ENCODE measurements at regions not wholly inside any gene's neighbourhood (a gene's known extent, or its start where the extent isn't known, plus 50 kb on each side); places are given as distances from the start of the nearest gene placed in this dataset.
"Not testable (repeated sequence)": the region's sequence is repeated elsewhere in the genome, so short reads cannot be mapped to it uniquely, and the experiment has no call there.

DNA sequence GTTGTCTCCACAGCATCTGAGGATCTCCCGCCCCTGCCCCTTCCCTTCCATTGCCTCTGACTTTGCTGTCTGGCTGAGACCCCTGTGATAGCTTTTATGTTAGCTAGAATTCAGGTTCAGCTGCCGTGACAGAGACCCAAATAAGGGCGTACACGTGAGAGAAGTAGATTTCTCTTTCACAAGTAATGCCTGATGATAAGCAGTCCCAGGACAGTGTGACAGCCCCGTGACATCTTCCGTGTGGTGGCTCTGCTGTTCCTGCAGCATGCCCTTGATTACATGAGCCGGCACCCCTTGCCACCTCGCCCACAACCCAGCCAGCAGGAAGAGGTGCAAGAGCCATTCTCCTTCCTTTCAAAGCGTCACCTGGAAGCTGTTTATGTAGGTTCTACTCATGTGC lies 130.9 kb upstream of the PODXL start:
- Histone ChIP-seq H3K4me3 (ENCODE audit: low read length) (no peak overlapping the region), H3K27me3 (ENCODE audit: control insufficient read depth, low read length) (no peaks in the 10 kb centered on the region), H3F3A (ENCODE audit: control insufficient read depth, insufficient read depth) (no peaks in the 10 kb centered on the region), H3K27ac (ENCODE audit: low read depth, low read length) (no peak overlapping the region), H3K79me2 (ENCODE audit: control insufficient read depth, low read length) (no peaks in the 10 kb centered on the region), H3K4me2 (ENCODE audit: low read length) (no peak overlapping the region), H3K9me3 (ENCODE audit: control insufficient read depth, insufficient read depth, low read length) (no peaks in the 10 kb centered on the region), H3K9me2 (replicated peaks; ENCODE audit: control insufficient read depth, low read length) (no peaks in the 10 kb centered on the region), H4K20me1 (ENCODE audit: control insufficient read depth, insufficient read depth, low read depth, low read length) (no peaks in the 10 kb centered on the region), H3K36me3 (ENCODE audit: control insufficient read depth, low read length) (no peaks in the 10 kb centered on the region), H3K4me1 (ENCODE audit: control insufficient read depth, low read length) (no peaks in the 10 kb centered on the region)
- no peak for TF ChIP-seq EZH2phosphoT487 (IDR thresholded peaks at IDR 0.05; ENCODE audit: borderline replicate concordance, low read length)
- TF ChIP-seq, protein P1, sequence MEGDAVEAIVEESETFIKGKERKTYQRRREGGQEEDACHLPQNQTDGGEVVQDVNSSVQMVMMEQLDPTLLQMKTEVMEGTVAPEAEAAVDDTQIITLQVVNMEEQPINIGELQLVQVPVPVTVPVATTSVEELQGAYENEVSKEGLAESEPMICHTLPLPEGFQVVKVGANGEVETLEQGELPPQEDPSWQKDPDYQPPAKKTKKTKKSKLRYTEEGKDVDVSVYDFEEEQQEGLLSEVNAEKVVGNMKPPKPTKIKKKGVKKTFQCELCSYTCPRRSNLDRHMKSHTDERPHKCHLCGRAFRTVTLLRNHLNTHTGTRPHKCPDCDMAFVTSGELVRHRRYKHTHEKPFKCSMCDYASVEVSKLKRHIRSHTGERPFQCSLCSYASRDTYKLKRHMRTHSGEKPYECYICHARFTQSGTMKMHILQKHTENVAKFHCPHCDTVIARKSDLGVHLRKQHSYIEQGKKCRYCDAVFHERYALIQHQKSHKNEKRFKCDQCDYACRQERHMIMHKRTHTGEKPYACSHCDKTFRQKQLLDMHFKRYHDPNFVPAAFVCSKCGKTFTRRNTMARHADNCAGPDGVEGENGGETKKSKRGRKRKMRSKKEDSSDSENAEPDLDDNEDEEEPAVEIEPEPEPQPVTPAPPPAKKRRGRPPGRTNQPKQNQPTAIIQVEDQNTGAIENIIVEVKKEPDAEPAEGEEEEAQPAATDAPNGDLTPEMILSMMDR (IDR thresholded peaks at IDR 0.05; ENCODE audit: low read depth, low read length, poor library complexity, severe bottlenecking) = no peak

- H3K4me2 ChIP-seq (ENCODE audit: low read length) = no peak overlapping the region
- no peak for TF ChIP-seq EZH2phosphoT487 (IDR thresholded peaks at IDR 0.05; ENCODE audit: borderline replicate concordance, low read length)
- TF ChIP-seq, protein P1 (IDR thresholded peaks at IDR 0.05; ENCODE audit: low read depth, low read length, poor library complexity, severe bottlenecking) = no peak
Observed at GRCh38 chr7:131686833-131687232, 130.4 kb upstream of the PODXL start.

GRCh38 chr7:131683536-131684125 lies 127.2 kb upstream of the PODXL start:
- Histone ChIP-seq H3K9me3 (ENCODE audit: control insufficient read depth, insufficient read depth, low read length) (no peaks in the 10 kb centered on the region), H3K9me2 (replicated peaks; ENCODE audit: control insufficient read depth, low read length) (no peaks in the 10 kb centered on the region), H3K27me3 (ENCODE audit: control insufficient read depth, low read length) (no peaks in the 10 kb centered on the region), H3K4me3 (ENCODE audit: low read length) (no peak overlapping the region), H3K4me2 (ENCODE audit: low read length) (no peak overlapping the region), H3F3A (ENCODE audit: control insufficient read depth, insufficient read depth) (no peaks in the 10 kb centered on the region), H3K4me1 (ENCODE audit: control insufficient read depth, low read length) (no peaks in the 10 kb centered on the region), H4K20me1 (ENCODE audit: control insufficient read depth, insufficient read depth, low read depth, low read length) (no peaks in the 10 kb centered on the region), H3K27ac (ENCODE audit: low read depth, low read length) (no peak overlapping the region), H3K79me2 (ENCODE audit: control insufficient read depth, low read length) (no peaks in the 10 kb centered on the region), H3K36me3 (ENCODE audit: control insufficient read depth, low read length) (no peaks in the 10 kb centered on the region)
- no peak for TF ChIP-seq EZH2phosphoT487 (IDR thresholded peaks at IDR 0.05; ENCODE audit: borderline replicate concordance, low read length)

More at GRCh38 chr7:131686833-131687232, 130.4 kb upstream of the PODXL start:
- Histone ChIP-seq H3K4me1 (ENCODE audit: control insufficient read depth, low read length) (no peaks in the 10 kb centered on the region), H3K4me3 (ENCODE audit: low read length) (no peak overlapping the region), H3K27me3 (ENCODE audit: control insufficient read depth, low read length) (no peaks in the 10 kb centered on the region), H3K9me3 (ENCODE audit: control insufficient read depth, insufficient read depth, low read length) (no peaks in the 10 kb centered on the region), H3K27ac (ENCODE audit: low read depth, low read length) (no peak overlapping the region), H3F3A (ENCODE audit: control insufficient read depth, insufficient read depth) (no peaks in the 10 kb centered on the region), H3K79me2 (ENCODE audit: control insufficient read depth, low read length) (no peaks in the 10 kb centered on the region), H3K9me2 (replicated peaks; ENCODE audit: control insufficient read depth, low read length) (no peaks in the 10 kb centered on the region), H4K20me1 (ENCODE audit: control insufficient read depth, insufficient read depth, low read depth, low read length) (no peaks in the 10 kb centered on the region), H3K36me3 (ENCODE audit: control insufficient read depth, low read length) (no peaks in the 10 kb centered on the region)

- Histone ChIP-seq H3K79me2 (ENCODE audit: control insufficient read depth, low read length) (no peaks in the 10 kb centered on the region), H3K9me2 (replicated peaks; ENCODE audit: control insufficient read depth, low read length) (no peaks in the 10 kb centered on the region), H3K4me1 (ENCODE audit: control insufficient read depth, low read length) (no peaks in the 10 kb centered on the region), H4K20me1 (ENCODE audit: control insufficient read depth, insufficient read depth, low read depth, low read length) (no peaks in the 10 kb centered on the region), H3F3A (ENCODE audit: control insufficient read depth, insufficient read depth) (no peaks in the 10 kb centered on the region), H3K4me2 (ENCODE audit: low read length) (no peak overlapping the region), H3K27ac (ENCODE audit: low read depth, low read length) (no peak overlapping the region), H3K4me3 (ENCODE audit: low read length) (no peak overlapping the region), H3K36me3 (ENCODE audit: control insufficient read depth, low read length) (no peaks in the 10 kb centered on the region), H3K27me3 (ENCODE audit: control insufficient read depth, low read length) (no peaks in the 10 kb centered on the region), H3K9me3 (ENCODE audit: control insufficient read depth, insufficient read depth, low read length) (no peaks in the 10 kb centered on the region)
- TF ChIP-seq, protein P1 (IDR thresholded peaks at IDR 0.05; ENCODE audit: low read depth, low read length, poor library complexity, severe bottlenecking) = no peak
- no peak for TF ChIP-seq EZH2phosphoT487 (IDR thresholded peaks at IDR 0.05; ENCODE audit: borderline replicate concordance, low read length)
Observed at GRCh38 chr7:131681961-131682360, 125.5 kb upstream of the PODXL start.

GRCh38 chr7:131679071-131679470 lies 122.6 kb upstream of the PODXL start:
- not testable (repeated sequence) for H3K9me2 ChIP-seq (replicated peaks; ENCODE audit: control insufficient read depth, low read length); H3K27me3 ChIP-seq (ENCODE audit: control insufficient read depth, low read length); H4K20me1 ChIP-seq (ENCODE audit: control insufficient read depth, insufficient read depth, low read depth, low read length); H3K27ac ChIP-seq (ENCODE audit: low read depth, low read length); H3K9me3 ChIP-seq (ENCODE audit: control insufficient read depth, insufficient read depth, low read length); H3K4me3 ChIP-seq (ENCODE audit: low read length); H3K36me3 ChIP-seq (ENCODE audit: control insufficient read depth, low read length); H3F3A ChIP-seq (ENCODE audit: control insufficient read depth, insufficient read depth); H3K79me2 ChIP-seq (ENCODE audit: control insufficient read depth, low read length); H3K4me1 ChIP-seq (ENCODE audit: control insufficient read depth, low read length); H3K4me2 ChIP-seq (ENCODE audit: low read length)

- H4K20me1 ChIP-seq (ENCODE audit: control insufficient read depth, insufficient read depth, low read depth, low read length); H3K9me2 ChIP-seq (replicated peaks; ENCODE audit: control insufficient read depth, low read length); H3K4me3 ChIP-seq (ENCODE audit: low read length); H3K27ac ChIP-seq (ENCODE audit: low read depth, low read length); H3K9me3 ChIP-seq (ENCODE audit: control insufficient read depth, insufficient read depth, low read length); H3K27me3 ChIP-seq (ENCODE audit: control insufficient read depth, low read length); H3F3A ChIP-seq (ENCODE audit: control insufficient read depth, insufficient read depth); H3K36me3 ChIP-seq (ENCODE audit: control insufficient read depth, low read length); H3K4me2 ChIP-seq (ENCODE audit: low read length); H3K79me2 ChIP-seq (ENCODE audit: control insufficient read depth, low read length); H3K4me1 ChIP-seq (ENCODE audit: control insufficient read depth, low read length): not testable (repeated sequence)
Observed at GRCh38 chr7:131676850-131677249, 120.4 kb upstream of the PODXL start.
